Central memory CD8-positive, alpha-beta T cell (primary cell): ENCODE measurements at regions not wholly inside any gene's neighbourhood (a gene's known extent, or its start where the extent isn't known, plus 50 kb on each side); places are given as distances from the start of the nearest gene placed in this dataset.
"Not testable (repeated sequence)": the region's sequence is repeated elsewhere in the genome, so short reads cannot be mapped to it uniquely, and the experiment has no call there.

ENCODE experiments used
- ATAC-seq: fragments of 150-1000 bp; cut with Tn5 transposase; replicated peaks from 2 replicates; pipeline ENCODE4 v1.10.0; 2022; ENCODE audit warnings: mild to moderate bottlenecking, moderate FRiP score, moderate number of reproducible peaks; ENCODE audit not compliant: poor library complexity, severe bottlenecking; ENCODE audit errors: extremely low read depth
- DNase-seq, 2 donors: peaks; one replicate each; pipeline ENCODE4 v3.0.0; 2021; ENCODE audit warnings: low spot score in 2 of 2
- H3K27ac Mint-ChIP-seq: one replicate; pipeline ENCODE4 v1.8.0; 2022; ENCODE audit warnings: low read depth, mild to moderate bottlenecking, moderate library complexity, mixed read lengths
- H3K27me3 Mint-ChIP-seq: one replicate; pipeline ENCODE4 v1.8.0; 2022; ENCODE audit warnings: mixed read lengths
- H3K36me3 Mint-ChIP-seq: one replicate; pipeline ENCODE4 v1.8.0; 2022; ENCODE audit warnings: mild to moderate bottlenecking, moderate library complexity, mixed read lengths; ENCODE audit not compliant: insufficient read depth
- H3K4me1 Mint-ChIP-seq: one replicate; pipeline ENCODE4 v1.8.0; 2022; ENCODE audit warnings: mixed read lengths
- H3K4me3 Mint-ChIP-seq: one replicate; pipeline ENCODE4 v1.8.0; 2022; ENCODE audit warnings: mild to moderate bottlenecking, moderate library complexity, mixed read lengths
- H3K9me3 Mint-ChIP-seq: one replicate; pipeline ENCODE4 v1.8.0; 2022; ENCODE audit warnings: mixed read lengths

GRCh38 chr2:236642584-236643291, 73.1 kb downstream of the ACKR3 start:
- H3K36me3 Mint-ChIP-seq = peaks cover 2% of the 10 kb centered on the region
- ATAC-seq = no peak
- no peak overlapping the region for H3K27ac Mint-ChIP-seq
- DNase-seq = no peak
- H3K4me3 Mint-ChIP-seq = no peak overlapping the region
- H3K27me3 Mint-ChIP-seq = peaks cover 67% of the 10 kb centered on the region
- no peaks in the 10 kb centered on the region for H3K9me3 Mint-ChIP-seq
- H3K4me1 Mint-ChIP-seq = no peaks in the 10 kb centered on the region

- DNase-seq (no peak), ATAC-seq (no peak)
- H3K4me1 Mint-ChIP-seq = no peaks in the 10 kb centered on the region
- H3K4me3 Mint-ChIP-seq = no peak overlapping the region
- no peak overlapping the region for H3K27ac Mint-ChIP-seq
- peaks cover 60% of the 10 kb centered on the region for H3K27me3 Mint-ChIP-seq
- peaks cover 2% of the 10 kb centered on the region for H3K36me3 Mint-ChIP-seq
- H3K9me3 Mint-ChIP-seq = no peaks in the 10 kb centered on the region
These were observed 73.9 kb downstream of the ACKR3 start for GRCh38 chr2:236643480-236643879.

- Mint-ChIP-seq H3K36me3 (peaks cover 2% of the 10 kb centered on the region), H3K4me1 (no peaks in the 10 kb centered on the region), H3K4me3 (no peak overlapping the region), H3K27me3 (peaks cover 55% of the 10 kb centered on the region), H3K27ac (no peak overlapping the region), H3K9me3 (no peaks in the 10 kb centered on the region)
- DNase-seq (no peak), ATAC-seq (no peak)
These were observed 74.4 kb downstream of the ACKR3 start for GRCh38 chr2:236644067-236644466.

- DNase-seq (no peak), ATAC-seq (no peak)
- Mint-ChIP-seq H3K9me3 (no peaks in the 10 kb centered on the region), H3K27ac (no peak overlapping the region), H3K36me3 (peaks cover 2% of the 10 kb centered on the region), H3K27me3 (peaks cover 53% of the 10 kb centered on the region), H3K4me3 (no peak overlapping the region), H3K4me1 (no peaks in the 10 kb centered on the region)
These were observed 74.9 kb downstream of the ACKR3 start for GRCh38 chr2:236644502-236644911.

GRCh38 chr2:236645141-236645540, 75.5 kb downstream of the ACKR3 start:
- not testable (repeated sequence) for ATAC-seq, H3K36me3 Mint-ChIP-seq

GRCh38 chr2:236646441-236646840, 76.8 kb downstream of the ACKR3 start:
- no peaks in the 10 kb centered on the region for H3K4me1 Mint-ChIP-seq
- H3K36me3 Mint-ChIP-seq = peaks cover 2% of the 10 kb centered on the region
- no peaks in the 10 kb centered on the region for H3K9me3 Mint-ChIP-seq
- ATAC-seq (no peak), DNase-seq (no peak)
- peaks cover 60% of the 10 kb centered on the region for H3K27me3 Mint-ChIP-seq
- no peak overlapping the region for H3K4me3 Mint-ChIP-seq
- H3K27ac Mint-ChIP-seq = no peak overlapping the region

More at GRCh38 chr2:236645141-236645540, 75.5 kb downstream of the ACKR3 start:
- H3K27me3 Mint-ChIP-seq = peaks cover 59% of the 10 kb centered on the region
- not testable (repeated sequence) for DNase-seq, H3K9me3 Mint-ChIP-seq, H3K27ac Mint-ChIP-seq, H3K4me3 Mint-ChIP-seq, H3K4me1 Mint-ChIP-seq

GRCh38 chr2:236646871-236647270, 77.2 kb downstream of the ACKR3 start:
- Mint-ChIP-seq H3K36me3 (peaks cover 2% of the 10 kb centered on the region), H3K9me3 (no peaks in the 10 kb centered on the region)

GRCh38 chr2:236647621-236648020, 78.0 kb downstream of the ACKR3 start:
- no peak overlapping the region for H3K4me3 Mint-ChIP-seq
- H3K27ac Mint-ChIP-seq = no peak overlapping the region
- peaks cover 61% of the 10 kb centered on the region for H3K27me3 Mint-ChIP-seq
- no peaks in the 10 kb centered on the region for H3K4me1 Mint-ChIP-seq
- no peak for DNase-seq
- no peaks in the 10 kb centered on the region for H3K9me3 Mint-ChIP-seq
- peaks cover 4% of the 10 kb centered on the region for H3K36me3 Mint-ChIP-seq
- ATAC-seq = no peak

More at GRCh38 chr2:236646871-236647270, 77.2 kb downstream of the ACKR3 start:
- ATAC-seq (no peak), DNase-seq (no peak)
- Mint-ChIP-seq H3K27me3 (peaks cover 60% of the 10 kb centered on the region), H3K4me3 (no peak overlapping the region), H3K27ac (no peak overlapping the region), H3K4me1 (no peaks in the 10 kb centered on the region)

- H3K27ac Mint-ChIP-seq = no peak overlapping the region
- no peak for ATAC-seq
- peaks cover 81% of the 10 kb centered on the region for H3K27me3 Mint-ChIP-seq
- no peaks in the 10 kb centered on the region for H3K9me3 Mint-ChIP-seq
- H3K4me3 Mint-ChIP-seq = no peak overlapping the region
- peaks cover 2% of the 10 kb centered on the region for H3K36me3 Mint-ChIP-seq
- no peaks in the 10 kb centered on the region for H3K4me1 Mint-ChIP-seq
- DNase-seq = no peak
These were observed 84.2 kb downstream of the ACKR3 start for GRCh38 chr2:236653863-236654262.

- no peaks in the 10 kb centered on the region for H3K9me3 Mint-ChIP-seq
- peaks cover 85% of the 10 kb centered on the region for H3K27me3 Mint-ChIP-seq
- no peak for ATAC-seq
- peaks cover 2% of the 10 kb centered on the region for H3K36me3 Mint-ChIP-seq
- no peaks in the 10 kb centered on the region for H3K4me1 Mint-ChIP-seq
- H3K4me3 Mint-ChIP-seq = no peak overlapping the region
- DNase-seq = no peak
- H3K27ac Mint-ChIP-seq = no peak overlapping the region
These were observed 84.9 kb downstream of the ACKR3 start for GRCh38 chr2:236654496-236654895.

- Mint-ChIP-seq H3K9me3 (no peaks in the 10 kb centered on the region), H3K4me1 (no peaks in the 10 kb centered on the region), H3K36me3 (peaks cover 2% of the 10 kb centered on the region), H3K4me3 (no peak overlapping the region), H3K27ac (no peak overlapping the region), H3K27me3 (peaks cover 85% of the 10 kb centered on the region)
- DNase-seq (no peak), ATAC-seq (no peak)
These were observed 86.5 kb downstream of the ACKR3 start for GRCh38 chr2:236656166-236656565.

GRCh38 chr2:236656721-236657120, 87.1 kb downstream of the ACKR3 start:
- no peak overlapping the region for H3K27ac Mint-ChIP-seq
- H3K4me3 Mint-ChIP-seq = no peak overlapping the region
- ATAC-seq = no peak
- no peaks in the 10 kb centered on the region for H3K4me1 Mint-ChIP-seq
- peaks cover 2% of the 10 kb centered on the region for H3K36me3 Mint-ChIP-seq
- H3K27me3 Mint-ChIP-seq = peaks cover 85% of the 10 kb centered on the region
- no peaks in the 10 kb centered on the region for H3K9me3 Mint-ChIP-seq
- no peak for DNase-seq

- no peak for ATAC-seq
- Mint-ChIP-seq H3K9me3 (no peaks in the 10 kb centered on the region), H3K4me3 (no peak overlapping the region), H3K4me1 (no peaks in the 10 kb centered on the region), H3K36me3 (peaks cover 2% of the 10 kb centered on the region), H3K27ac (no peak overlapping the region), H3K27me3 (peaks cover 85% of the 10 kb centered on the region)
- DNase-seq = no peak
These were observed 87.6 kb downstream of the ACKR3 start for GRCh38 chr2:236657215-236657614.
